Liver (tissue), 8 donors: ENCODE measurements at regions not wholly inside any gene's neighbourhood (a gene's known extent, or its start where the extent isn't known, plus 50 kb on each side); places are given as distances from the start of the nearest gene placed in this dataset.

ENCODE experiments used
- DNase-seq: peaks from one replicate; pipeline ENCODE4 v3.0.0-alpha.2; 2017; ENCODE audit warnings: low spot score
- H3K27ac ChIP-seq, 2 donors: one replicate each; pipeline ENCODE4 v1.7.0; 2013; ENCODE audit warnings: inconsistent platforms in 2 of 2, low read length in 2 of 2, control low read depth in 1 of 2, low read depth in 1 of 2, mild to moderate bottlenecking in 1 of 2
- H3K27me3 ChIP-seq, 4 donors: one replicate each; pipeline versions ENCODE4 v1.6.1 to v1.7.0; 2013; ENCODE audit warnings: low read length in 3 of 4, inconsistent platforms in 1 of 4, mild to moderate bottlenecking in 1 of 4, moderate library complexity in 1 of 4; ENCODE audit not compliant: control insufficient read depth in 4 of 4, insufficient read depth in 4 of 4
- H3K36me3 ChIP-seq, 4 donors: one replicate each; pipeline versions ENCODE4 v1.6.1 to v1.7.0; 2013; ENCODE audit warnings: low read length in 3 of 4, mild to moderate bottlenecking in 3 of 4, low read depth in 1 of 4, moderate library complexity in 1 of 4; ENCODE audit not compliant: control insufficient read depth in 4 of 4, insufficient read depth in 3 of 4
- H3K4me1 ChIP-seq, 4 donors: one replicate each; pipeline versions ENCODE4 v1.6.1 to v1.7.0; 2013; ENCODE audit warnings: low read length in 3 of 4, mild to moderate bottlenecking in 3 of 4, moderate library complexity in 1 of 4; ENCODE audit not compliant: control insufficient read depth in 4 of 4, insufficient read depth in 4 of 4
- H3K4me3 ChIP-seq, 3 donors: one replicate each; pipeline versions ENCODE4 v1.6.1 to v1.7.0; 2013; ENCODE audit warnings: low read length in 3 of 3, control low read depth in 1 of 3, low read depth in 1 of 3, mild to moderate bottlenecking in 1 of 3
- H3K9ac ChIP-seq, 2 donors: one replicate each; pipeline ENCODE4 v1.7.0; 2013; ENCODE audit warnings: low read length in 2 of 2, mild to moderate bottlenecking in 2 of 2, moderate library complexity in 2 of 2, control low read depth in 1 of 2, low read depth in 1 of 2
- H3K9me3 ChIP-seq, 4 donors: one replicate each; pipeline versions ENCODE4 v1.6.1 to v1.7.0; 2013; ENCODE audit warnings: low read length in 3 of 4; ENCODE audit not compliant: control insufficient read depth in 4 of 4
- ATF3 ChIP-seq: IDR thresholded peaks from 2 replicates; pipeline ENCODE4 v1.6.1; 2016; ENCODE audit warnings: antibody characterized with exemption
- CTCF ChIP-seq: fragments of 150-350 bp; IDR thresholded peaks from 2 replicates; pipeline ENCODE4 v1.5.1; 2017; ENCODE audit warnings: improper control_type of control experiment, low read depth, low read length; ENCODE audit not compliant: missing input control
- HNF4A ChIP-seq, 2 donors: conservative IDR thresholded peaks; 2 replicates each; pipeline ENCODE4 v1.6.1; 2016; ENCODE audit warnings: antibody characterized with exemption in 2 of 2, mild to moderate bottlenecking in 2 of 2
- REST ChIP-seq: IDR thresholded peaks from 2 replicates; pipeline ENCODE4 v1.6.1; 2016; ENCODE audit warnings: antibody characterized with exemption, mild to moderate bottlenecking
- RXRA ChIP-seq, 2 donors: IDR thresholded peaks; 2 replicates each; pipeline ENCODE4 v1.6.1; 2017 to 2018; ENCODE audit warnings: antibody characterized with exemption in 2 of 2, mild to moderate bottlenecking in 1 of 2
- TAF1 ChIP-seq: conservative IDR thresholded peaks from 2 replicates; pipeline ENCODE4 v1.6.1; 2016; ENCODE audit warnings: antibody characterized with exemption, mild to moderate bottlenecking
- YY1 ChIP-seq: IDR thresholded peaks from 2 replicates; pipeline ENCODE4 v1.6.1; 2016; ENCODE audit warnings: antibody characterized with exemption, mild to moderate bottlenecking
- WGBS: extraction: QIAGEN DNeasy Blood & Tissue Kit; methylation state at CpG from one replicate; pipeline ENCODE4 v1.1.7; 2013; 5-methylcytosine and 5-hydroxymethylcytosine counted together
- TF ChIP-seq, protein P1 (sequence below): IDR thresholded peaks from 2 replicates; pipeline ENCODE4 v1.6.1; 2016; ENCODE audit warnings: antibody characterized with exemption
- donor health status: healthy.
- donor health status: healthy.
- donor health status: healthy.
- donor health status: healthy.
- donor health status: healthy.

DNA sequence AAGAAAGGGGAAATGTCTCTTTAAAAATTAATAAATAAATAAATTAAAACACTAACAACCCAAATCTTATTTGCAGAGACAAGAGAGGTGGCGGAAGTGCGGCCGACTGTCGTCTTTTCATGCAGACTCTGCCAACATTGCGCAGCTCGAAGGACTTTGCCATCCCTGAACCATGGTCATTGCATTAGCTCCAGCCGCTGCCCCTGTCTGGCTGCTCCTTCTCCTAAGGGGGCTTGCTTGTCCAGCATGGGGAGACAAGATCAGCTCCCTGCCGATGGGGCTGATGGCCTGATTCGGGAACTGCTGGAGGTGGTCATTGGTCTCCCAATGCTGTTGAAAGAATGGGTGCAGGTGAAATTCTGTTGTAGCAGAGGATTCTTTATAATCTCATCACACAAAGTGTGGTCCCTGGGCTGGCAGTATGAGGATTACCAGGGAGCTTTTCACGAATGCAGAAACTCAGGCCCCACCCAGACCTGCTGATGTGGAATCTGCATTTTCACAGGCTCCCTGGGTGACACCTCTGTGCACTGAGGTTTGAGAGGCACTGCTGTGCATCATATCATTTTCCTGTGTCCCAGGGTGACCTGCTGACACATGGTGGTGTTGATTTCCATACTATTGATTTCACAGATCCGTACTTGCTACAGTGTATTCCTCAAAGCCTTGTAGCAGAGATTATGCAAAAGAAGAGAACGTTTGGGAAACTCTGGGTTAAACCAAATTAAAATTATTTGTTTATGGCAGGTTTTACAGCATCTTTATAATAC lies 172.4 kb upstream of the ZMIZ1 start:
- peak; percentile 27 for DNase-seq
- Histone ChIP-seq H3K36me3 (no peaks in the 10 kb centered on the region), H3K27ac (no peak overlapping the region), H3K4me3 (no peak overlapping the region), H3K4me1 (peaks cover 1 to 12% (median 9%) of the 10 kb centered on the region in 4 donors), H3K9ac (no peak overlapping the region), H3K27me3 (no peaks in the 10 kb centered on the region), H3K9me3 (no peaks in the 10 kb centered on the region)
- TF ChIP-seq REST (no peak), TAF1 (no peak), RXRA (IDR thresholded peaks at IDR 0.05) (no peak), HNF4A (conservative IDR thresholded peaks at IDR 0.05) (peak in 1 of 2 donors; percentile 42), CTCF (no peak)
- TF ChIP-seq, protein P1, sequence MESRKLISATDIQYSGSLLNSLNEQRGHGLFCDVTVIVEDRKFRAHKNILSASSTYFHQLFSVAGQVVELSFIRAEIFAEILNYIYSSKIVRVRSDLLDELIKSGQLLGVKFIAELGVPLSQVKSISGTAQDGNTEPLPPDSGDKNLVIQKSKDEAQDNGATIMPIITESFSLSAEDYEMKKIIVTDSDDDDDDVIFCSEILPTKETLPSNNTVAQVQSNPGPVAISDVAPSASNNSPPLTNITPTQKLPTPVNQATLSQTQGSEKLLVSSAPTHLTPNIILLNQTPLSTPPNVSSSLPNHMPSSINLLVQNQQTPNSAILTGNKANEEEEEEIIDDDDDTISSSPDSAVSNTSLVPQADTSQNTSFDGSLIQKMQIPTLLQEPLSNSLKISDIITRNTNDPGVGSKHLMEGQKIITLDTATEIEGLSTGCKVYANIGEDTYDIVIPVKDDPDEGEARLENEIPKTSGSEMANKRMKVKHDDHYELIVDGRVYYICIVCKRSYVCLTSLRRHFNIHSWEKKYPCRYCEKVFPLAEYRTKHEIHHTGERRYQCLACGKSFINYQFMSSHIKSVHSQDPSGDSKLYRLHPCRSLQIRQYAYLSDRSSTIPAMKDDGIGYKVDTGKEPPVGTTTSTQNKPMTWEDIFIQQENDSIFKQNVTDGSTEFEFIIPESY, result no peak
- 66% methylated on average over 12 of the region's 12 CpGs for WGBS

- 95% methylated on average over 13 of the region's 13 CpGs for WGBS
These were observed 170.2 kb upstream of the ZMIZ1 start for GRCh38 chr10:78898341-78899097.

More at GRCh38 chr10:78898341-78899097, 170.2 kb upstream of the ZMIZ1 start:
- H3K9me3 ChIP-seq, result no peaks in the 10 kb centered on the region
- H3K9ac ChIP-seq, result no peak overlapping the region
- no peak overlapping the region for H3K27ac ChIP-seq
- H3K4me3 ChIP-seq, result no peak overlapping the region
- no peaks in the 10 kb centered on the region for H3K36me3 ChIP-seq
- no peaks in the 10 kb centered on the region for H3K27me3 ChIP-seq
- peak; percentile 8 for DNase-seq
- TF ChIP-seq REST (no peak), YY1 (no peak), ATF3 (no peak)
- peaks cover 1 to 12% (median 9%) of the 10 kb centered on the region in 4 donors for H3K4me1 ChIP-seq
